MM.1S (cell line): ENCODE measurements at regions not wholly inside any gene's neighbourhood (a gene's known extent, or its start where the extent isn't known, plus 50 kb on each side); places are given as distances from the start of the nearest gene placed in this dataset.

Experiments used
- DNase-seq: peaks from one replicate; pipeline ENCODE4 v3.0.0-alpha.2; 2015
- H2AFZ ChIP-seq: fragments of 300-600 bp; sonication (generic); 2 replicates; pipeline ENCODE4 v1.6.0; 2016; ENCODE audit warnings: antibody characterized with exemption, low read length
- H3F3A ChIP-seq: fragments of 300-600 bp; sonication (generic); 2 replicates; pipeline ENCODE4 v1.6.1; 2016; ENCODE audit warnings: mild to moderate bottlenecking, antibody characterized with exemption, low read length, moderate library complexity, mixed read lengths; ENCODE audit not compliant: insufficient read depth
- H3K27ac ChIP-seq: fragments of 300-600 bp; sonication (generic); 2 replicates; pipeline ENCODE4 v1.5.1; 2016; ENCODE audit warnings: mild to moderate bottlenecking, low read length
- H3K27me3 ChIP-seq: fragments of 300-600 bp; sonication (generic); replicated peaks from 2 replicates; pipeline ENCODE4 v1.6.0; 2016; ENCODE audit warnings: low read length; ENCODE audit not compliant: insufficient read depth
- H3K36me3 ChIP-seq: fragments of 300-600 bp; sonication (generic); replicated peaks from 2 replicates; pipeline ENCODE4 v1.6.1; 2016; ENCODE audit warnings: mild to moderate bottlenecking, low read length, mixed read lengths; ENCODE audit not compliant: insufficient read depth
- H3K4me1 ChIP-seq: fragments of 300-600 bp; sonication (generic); 2 replicates; pipeline ENCODE4 v1.6.1; 2016; ENCODE audit warnings: low read length, mixed read lengths
- H3K4me2 ChIP-seq: fragments of 300-600 bp; sonication (generic); 2 replicates; pipeline ENCODE4 v1.6.0; 2016; ENCODE audit warnings: low read depth, low read length
- H3K4me3 ChIP-seq: fragments of 300-600 bp; sonication (generic); 2 replicates; pipeline ENCODE4 v1.5.1; 2016; ENCODE audit warnings: low read length, mixed read lengths
- H3K79me2 ChIP-seq: fragments of 300-600 bp; sonication (generic); 2 replicates; pipeline ENCODE4 v1.6.1; 2016; ENCODE audit warnings: mixed run types, low read length, mixed read lengths
- H3K9ac ChIP-seq: fragments of 300-600 bp; sonication (generic); 2 replicates; pipeline ENCODE4 v1.6.1; 2016; ENCODE audit warnings: low read length, mixed read lengths
- H3K9me2 ChIP-seq: fragments of 300-600 bp; sonication (generic); replicated peaks from 2 replicates; pipeline ENCODE4 v1.6.1; 2016; ENCODE audit warnings: mild to moderate bottlenecking, low read length, mixed read lengths; ENCODE audit not compliant: insufficient read depth
- H3K9me3 ChIP-seq: fragments of 300-600 bp; sonication (generic); replicated peaks from 2 replicates; pipeline ENCODE4 v1.6.1; 2016; ENCODE audit warnings: mild to moderate bottlenecking, low read length, mixed read lengths; ENCODE audit not compliant: insufficient read depth
- H4K20me1 ChIP-seq: fragments of 300-600 bp; sonication (generic); 2 replicates; pipeline ENCODE4 v1.6.1; 2016; ENCODE audit warnings: mild to moderate bottlenecking, low read length, moderate library complexity, mixed read lengths; ENCODE audit not compliant: insufficient read depth
- EZH2 ChIP-seq: fragments of 300-600 bp; sonication (generic); optimal IDR thresholded peaks from 2 replicates; pipeline ENCODE3; 2017; ENCODE audit warnings: low read depth, mild to moderate bottlenecking, antibody characterized with exemption, low read length, mixed read lengths
- EZH2phosphoT487 ChIP-seq: fragments of 300-600 bp; sonication (generic); IDR thresholded peaks from 2 replicates; pipeline ENCODE4 v1.6.1; 2018; ENCODE audit warnings: antibody characterized with exemption, low read length
- TF ChIP-seq, protein P1 (sequence below): fragments of 300-600 bp; sonication (generic); IDR thresholded peaks from 2 replicates; pipeline ENCODE4 v1.5.1; 2016; ENCODE audit warnings: antibody characterized with exemption, low read length, mixed read lengths

DNA sequence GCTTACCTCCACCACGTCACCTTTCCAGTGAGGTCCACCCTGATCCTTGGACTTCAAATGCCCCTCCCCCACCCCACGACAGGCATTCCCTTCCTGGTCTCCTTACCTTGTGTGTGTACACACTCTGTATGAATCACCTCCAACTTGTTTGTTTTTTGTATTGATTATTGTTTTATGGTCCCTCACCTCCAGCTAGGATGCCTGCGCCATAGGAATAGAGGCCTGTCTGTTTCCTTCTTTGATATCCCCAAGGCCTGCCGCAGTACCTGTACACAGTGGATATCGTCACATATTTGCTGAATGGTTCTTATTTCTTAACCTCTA lies 219.6 kb upstream of the POU3F1 start:
- H4K20me1 ChIP-seq, result no peaks in the 10 kb centered on the region
- no peak overlapping the region for H3K4me2 ChIP-seq
- H3F3A ChIP-seq, result no peaks in the 10 kb centered on the region
- H2AFZ ChIP-seq, result no peak overlapping the region
- no peak overlapping the region for H3K9ac ChIP-seq
- no peaks in the 10 kb centered on the region for H3K9me2 ChIP-seq
- TF ChIP-seq, protein P1, sequence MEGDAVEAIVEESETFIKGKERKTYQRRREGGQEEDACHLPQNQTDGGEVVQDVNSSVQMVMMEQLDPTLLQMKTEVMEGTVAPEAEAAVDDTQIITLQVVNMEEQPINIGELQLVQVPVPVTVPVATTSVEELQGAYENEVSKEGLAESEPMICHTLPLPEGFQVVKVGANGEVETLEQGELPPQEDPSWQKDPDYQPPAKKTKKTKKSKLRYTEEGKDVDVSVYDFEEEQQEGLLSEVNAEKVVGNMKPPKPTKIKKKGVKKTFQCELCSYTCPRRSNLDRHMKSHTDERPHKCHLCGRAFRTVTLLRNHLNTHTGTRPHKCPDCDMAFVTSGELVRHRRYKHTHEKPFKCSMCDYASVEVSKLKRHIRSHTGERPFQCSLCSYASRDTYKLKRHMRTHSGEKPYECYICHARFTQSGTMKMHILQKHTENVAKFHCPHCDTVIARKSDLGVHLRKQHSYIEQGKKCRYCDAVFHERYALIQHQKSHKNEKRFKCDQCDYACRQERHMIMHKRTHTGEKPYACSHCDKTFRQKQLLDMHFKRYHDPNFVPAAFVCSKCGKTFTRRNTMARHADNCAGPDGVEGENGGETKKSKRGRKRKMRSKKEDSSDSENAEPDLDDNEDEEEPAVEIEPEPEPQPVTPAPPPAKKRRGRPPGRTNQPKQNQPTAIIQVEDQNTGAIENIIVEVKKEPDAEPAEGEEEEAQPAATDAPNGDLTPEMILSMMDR, result no peak
- no peak for TF ChIP-seq EZH2phosphoT487
- no peak for TF ChIP-seq EZH2
- H3K27me3 ChIP-seq, result no peaks in the 10 kb centered on the region
- no peak for DNase-seq
- H3K4me1 ChIP-seq, result no peaks in the 10 kb centered on the region
- H3K9me3 ChIP-seq, result no peaks in the 10 kb centered on the region
- no peak overlapping the region for H3K4me3 ChIP-seq
- no peaks in the 10 kb centered on the region for H3K36me3 ChIP-seq
- H3K27ac ChIP-seq, result no peak overlapping the region
- no peaks in the 10 kb centered on the region for H3K79me2 ChIP-seq

DNA sequence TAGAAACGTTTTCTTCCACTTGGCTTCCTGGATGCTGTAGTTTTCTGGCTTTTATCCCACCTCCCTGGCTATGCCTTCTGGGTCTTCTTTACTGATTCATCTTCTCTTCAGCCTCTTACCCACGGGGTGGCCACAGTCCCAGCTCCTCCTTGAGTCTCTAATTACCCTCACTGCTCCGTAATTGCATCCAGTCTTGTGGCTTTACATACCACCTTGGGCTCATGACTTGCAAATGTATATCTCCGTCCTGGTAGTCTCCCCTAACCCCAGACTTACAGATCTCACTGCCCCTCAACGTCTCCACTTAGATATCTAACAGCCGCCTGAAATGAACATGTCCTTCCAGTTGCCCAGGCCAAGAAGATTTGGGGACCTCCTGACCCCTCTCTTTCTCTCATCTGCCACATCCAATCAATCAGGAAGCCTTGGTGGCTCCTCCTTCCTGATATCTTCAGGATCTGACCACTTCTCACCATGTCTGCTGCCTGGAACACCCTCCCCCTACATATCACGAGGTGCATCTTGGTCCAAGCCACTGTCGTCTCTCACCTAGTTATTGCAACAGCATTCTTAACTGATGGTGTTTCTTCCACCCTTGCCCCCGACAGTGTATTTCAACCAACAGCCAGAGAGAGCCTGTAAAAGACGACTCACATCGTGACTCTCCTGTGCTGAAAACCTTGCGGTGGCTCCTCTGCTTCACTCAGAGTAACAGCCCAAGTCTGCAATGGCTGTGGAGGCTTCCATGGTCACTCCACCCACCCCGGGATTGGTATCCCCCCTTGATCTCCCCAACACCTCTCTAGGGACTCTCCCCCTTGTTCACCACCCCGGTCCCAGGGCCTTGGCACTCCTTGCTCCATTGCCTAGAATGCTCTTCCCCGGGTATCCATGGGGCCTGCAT lies 219.0 kb upstream of the POU3F1 start:
- no peak overlapping the region for H3K27ac ChIP-seq
- H3K27me3 ChIP-seq, result no peaks in the 10 kb centered on the region
- no peak overlapping the region for H3K9ac ChIP-seq
- no peak overlapping the region for H3K4me3 ChIP-seq
- H3K79me2 ChIP-seq, result no peaks in the 10 kb centered on the region
- H3K9me2 ChIP-seq, result no peaks in the 10 kb centered on the region
- H2AFZ ChIP-seq, result no peak overlapping the region
- H3K9me3 ChIP-seq, result no peaks in the 10 kb centered on the region
- DNase-seq, result no peak
- TF ChIP-seq EZH2, result no peak
- TF ChIP-seq EZH2phosphoT487, result no peak
- TF ChIP-seq, protein P1, result no peak
- no peaks in the 10 kb centered on the region for H3F3A ChIP-seq
- H3K4me1 ChIP-seq, result no peaks in the 10 kb centered on the region
- H4K20me1 ChIP-seq, result no peaks in the 10 kb centered on the region
- H3K36me3 ChIP-seq, result no peaks in the 10 kb centered on the region
- H3K4me2 ChIP-seq, result no peak overlapping the region

GRCh38 chr1:38263438-38263837 lies 216.8 kb upstream of the POU3F1 start:
- H3F3A ChIP-seq, result no peaks in the 10 kb centered on the region
- no peak for DNase-seq
- H3K36me3 ChIP-seq, result no peaks in the 10 kb centered on the region
- no peak overlapping the region for H3K27ac ChIP-seq
- no peaks in the 10 kb centered on the region for H3K79me2 ChIP-seq
- no peak overlapping the region for H2AFZ ChIP-seq
- no peaks in the 10 kb centered on the region for H3K9me2 ChIP-seq
- TF ChIP-seq EZH2phosphoT487 (no peak), EZH2 (no peak)
- TF ChIP-seq, protein P1, result no peak
- H3K9ac ChIP-seq, result no peak overlapping the region
- H3K9me3 ChIP-seq, result no peaks in the 10 kb centered on the region
- no peak overlapping the region for H3K4me2 ChIP-seq
- no peaks in the 10 kb centered on the region for H4K20me1 ChIP-seq
- H3K4me3 ChIP-seq, result no peak overlapping the region
- no peaks in the 10 kb centered on the region for H3K4me1 ChIP-seq
- H3K27me3 ChIP-seq, result no peaks in the 10 kb centered on the region; the same call in 1 of the 2 replicates
